Mucosa of rectum (tissue), 2 donors: ENCODE measurements at regions not wholly inside any gene's neighbourhood (a gene's known extent, or its start where the extent isn't known, plus 50 kb on each side); places are given as distances from the start of the nearest gene placed in this dataset.

Source experiments
- H3K27ac ChIP-seq, 2 donors: one replicate each; pipeline ENCODE4 v1.7.0; 2013; ENCODE audit warnings: inconsistent platforms in 2 of 2, low read depth in 2 of 2, low read length in 2 of 2
- H3K27me3 ChIP-seq, 2 donors: one replicate each; pipeline ENCODE4 v1.7.0; 2013; ENCODE audit warnings: low read length in 2 of 2; ENCODE audit not compliant: control insufficient read depth in 2 of 2, insufficient read depth in 2 of 2
- H3K36me3 ChIP-seq, 2 donors: one replicate each; pipeline ENCODE4 v1.7.0; 2013; ENCODE audit warnings: low read length in 2 of 2; ENCODE audit not compliant: control insufficient read depth in 2 of 2, insufficient read depth in 2 of 2
- H3K4me1 ChIP-seq, 2 donors: one replicate each; pipeline ENCODE4 v1.7.0; 2013; ENCODE audit warnings: low read length in 2 of 2, mild to moderate bottlenecking in 1 of 2; ENCODE audit not compliant: control insufficient read depth in 2 of 2, insufficient read depth in 2 of 2
- H3K4me3 ChIP-seq, 2 donors: one replicate each; pipeline ENCODE4 v1.7.0; 2013; ENCODE audit warnings: low read length in 2 of 2
- H3K9ac ChIP-seq, 2 donors: one replicate each; pipeline ENCODE4 v1.7.0; 2013; ENCODE audit warnings: low read length in 2 of 2, low read depth in 1 of 2, mild to moderate bottlenecking in 1 of 2
- H3K9me3 ChIP-seq, 2 donors: one replicate each; pipeline ENCODE4 v1.7.0; 2013; ENCODE audit warnings: low read length in 2 of 2; ENCODE audit not compliant: control insufficient read depth in 2 of 2
- donor health status: healthy.
- donor health status: Normal muscosa, but diverticular disease.

DNA sequence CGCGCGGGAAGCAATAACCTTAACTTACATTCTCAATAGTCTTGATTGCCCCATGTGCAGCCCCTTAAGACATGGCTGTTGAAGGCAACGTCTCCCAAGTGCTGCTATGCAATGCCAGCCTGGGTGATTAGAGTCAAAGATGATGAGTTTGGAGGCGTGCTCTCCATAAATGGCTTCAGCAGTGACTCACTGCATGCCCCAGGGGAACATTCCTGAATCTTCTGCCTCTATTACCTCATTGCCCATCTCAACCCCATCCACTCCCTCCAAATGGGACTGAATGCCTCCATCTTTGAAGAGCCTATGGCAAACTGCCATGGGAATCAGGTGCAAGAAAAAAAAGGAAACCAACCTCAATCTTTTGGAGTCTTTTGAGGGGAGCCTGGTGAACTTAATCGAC, 282.8 kb downstream of the SNX10 start:
- Histone ChIP-seq H3K36me3 (no peaks in the 10 kb centered on the region), H3K4me3 (no peak overlapping the region), H3K9ac (no peak overlapping the region), H3K4me1 (no peaks in the 10 kb centered on the region), H3K27me3 (no peaks in the 10 kb centered on the region), H3K27ac (no peak overlapping the region), H3K9me3 (no peaks in the 10 kb centered on the region)

DNA sequence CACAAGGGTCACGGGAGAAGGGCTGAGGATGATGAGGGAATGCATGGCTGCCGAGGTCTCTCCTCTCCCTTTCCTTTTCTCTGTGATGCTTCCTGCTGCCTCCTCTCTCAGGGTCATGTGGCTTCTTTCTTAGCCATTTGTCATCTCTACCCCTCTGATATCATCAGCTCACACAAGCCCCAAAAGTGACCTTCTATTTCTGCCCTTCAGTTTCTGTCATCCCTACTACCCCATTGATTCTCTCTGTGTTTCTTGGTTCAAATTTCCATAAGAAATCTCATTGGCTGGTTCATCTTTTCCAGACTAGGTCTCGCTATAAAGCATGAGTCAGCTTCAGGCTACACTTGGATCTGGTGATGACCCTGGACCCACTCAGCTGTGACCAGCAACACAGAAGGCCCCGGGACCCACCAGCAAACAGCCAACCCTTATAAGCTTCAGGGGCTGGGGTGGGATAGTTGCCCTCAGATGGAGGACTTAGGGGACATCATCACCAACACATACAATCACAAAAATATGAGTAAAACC, 284.3 kb downstream of the SKAP2 start:
- H3K9ac ChIP-seq: no peak overlapping the region
- no peak overlapping the region for H3K27ac ChIP-seq
- H3K27me3 ChIP-seq: peaks cover 2 to 4% of the 10 kb centered on the region in 2 donors
- H3K36me3 ChIP-seq: no peaks in the 10 kb centered on the region
- H3K4me3 ChIP-seq: no peak overlapping the region
- H3K9me3 ChIP-seq: no peaks in the 10 kb centered on the region
- H3K4me1 ChIP-seq: no peaks in the 10 kb centered on the region

DNA sequence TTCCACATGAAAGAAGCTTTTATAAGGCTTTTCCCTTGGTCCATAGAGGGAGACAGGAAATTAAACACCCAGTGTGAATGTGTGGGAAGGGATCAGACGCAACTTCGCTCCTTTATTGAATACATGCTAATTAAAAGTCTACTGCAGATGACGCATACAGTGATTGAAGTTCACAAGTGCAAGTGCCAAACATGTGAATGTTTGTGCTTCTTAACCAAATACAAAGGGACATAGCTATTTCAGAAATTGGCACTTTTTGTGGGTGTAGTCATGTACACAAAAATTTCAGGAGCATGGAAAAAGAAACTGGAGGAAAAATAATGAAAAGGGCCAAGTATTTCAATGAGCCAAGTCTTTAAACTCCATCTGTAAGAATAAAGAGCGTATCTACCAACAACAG, 283.7 kb downstream of the SKAP2 start:
- H3K27me3 ChIP-seq: peaks cover 2 to 4% of the 10 kb centered on the region in 2 donors
- H3K36me3 ChIP-seq: no peaks in the 10 kb centered on the region
- no peak overlapping the region for H3K9ac ChIP-seq
- H3K27ac ChIP-seq: no peak overlapping the region
- no peaks in the 10 kb centered on the region for H3K9me3 ChIP-seq
- H3K4me3 ChIP-seq: no peak overlapping the region
- H3K4me1 ChIP-seq: no peaks in the 10 kb centered on the region

DNA sequence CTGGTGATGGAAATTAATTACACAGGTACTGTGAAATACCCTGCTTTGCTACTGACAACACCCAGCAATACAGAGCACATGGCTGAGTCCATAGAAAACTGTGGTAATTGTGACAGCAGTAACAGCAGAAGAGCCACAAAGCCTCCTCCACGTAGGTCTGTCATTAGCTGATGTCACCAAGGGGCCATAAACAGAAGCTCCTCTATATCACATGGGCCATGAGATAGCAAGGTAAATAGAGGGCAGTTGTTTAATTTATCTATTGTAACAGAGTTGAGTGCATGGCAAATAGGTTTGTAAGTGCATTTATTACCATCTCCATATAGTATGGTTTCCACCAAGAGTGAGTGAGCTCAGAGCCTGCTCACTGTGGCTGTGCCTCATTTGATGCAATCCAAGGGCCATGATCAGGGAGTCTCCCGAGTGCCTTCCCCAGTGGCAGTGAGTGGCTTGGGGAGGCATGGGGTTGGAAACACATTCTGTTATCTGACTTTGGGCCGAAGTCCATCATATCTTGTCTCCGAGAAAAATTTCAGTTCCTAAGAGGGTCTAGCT, 281.2 kb downstream of the SKAP2 start:
- peaks cover 2 to 4% of the 10 kb centered on the region in 2 donors for H3K27me3 ChIP-seq
- no peaks in the 10 kb centered on the region for H3K9me3 ChIP-seq
- no peak overlapping the region for H3K9ac ChIP-seq
- no peaks in the 10 kb centered on the region for H3K4me1 ChIP-seq
- H3K4me3 ChIP-seq: no peak overlapping the region
- no peaks in the 10 kb centered on the region for H3K36me3 ChIP-seq
- H3K27ac ChIP-seq: no peak overlapping the region

DNA sequence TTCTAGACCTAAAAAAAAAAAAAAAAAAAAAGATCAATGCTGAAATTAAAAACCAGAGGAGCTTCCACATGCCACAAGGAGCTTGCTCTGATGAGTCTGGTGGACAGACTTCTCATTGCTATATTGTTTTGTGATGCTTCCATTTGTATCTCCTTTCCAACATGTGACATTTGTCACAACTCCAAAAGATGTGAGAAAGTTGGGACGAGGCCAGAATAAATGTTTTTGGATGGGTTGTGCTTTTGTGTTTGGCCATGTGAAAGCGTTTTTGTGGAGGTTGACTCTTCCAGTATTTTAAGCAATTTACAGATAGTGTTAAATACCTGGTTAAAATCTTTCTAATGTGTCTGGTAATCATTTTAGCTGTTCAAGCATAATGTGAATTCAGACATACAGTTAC, 280.1 kb downstream of the SKAP2 start:
- no peak overlapping the region for H3K4me3 ChIP-seq
- H3K27ac ChIP-seq: no peak overlapping the region
- no peaks in the 10 kb centered on the region for H3K36me3 ChIP-seq
- no peaks in the 10 kb centered on the region for H3K4me1 ChIP-seq
- no peak overlapping the region for H3K9ac ChIP-seq
- no peaks in the 10 kb centered on the region for H3K9me3 ChIP-seq
- peaks cover 2 to 4% of the 10 kb centered on the region in 2 donors for H3K27me3 ChIP-seq

DNA sequence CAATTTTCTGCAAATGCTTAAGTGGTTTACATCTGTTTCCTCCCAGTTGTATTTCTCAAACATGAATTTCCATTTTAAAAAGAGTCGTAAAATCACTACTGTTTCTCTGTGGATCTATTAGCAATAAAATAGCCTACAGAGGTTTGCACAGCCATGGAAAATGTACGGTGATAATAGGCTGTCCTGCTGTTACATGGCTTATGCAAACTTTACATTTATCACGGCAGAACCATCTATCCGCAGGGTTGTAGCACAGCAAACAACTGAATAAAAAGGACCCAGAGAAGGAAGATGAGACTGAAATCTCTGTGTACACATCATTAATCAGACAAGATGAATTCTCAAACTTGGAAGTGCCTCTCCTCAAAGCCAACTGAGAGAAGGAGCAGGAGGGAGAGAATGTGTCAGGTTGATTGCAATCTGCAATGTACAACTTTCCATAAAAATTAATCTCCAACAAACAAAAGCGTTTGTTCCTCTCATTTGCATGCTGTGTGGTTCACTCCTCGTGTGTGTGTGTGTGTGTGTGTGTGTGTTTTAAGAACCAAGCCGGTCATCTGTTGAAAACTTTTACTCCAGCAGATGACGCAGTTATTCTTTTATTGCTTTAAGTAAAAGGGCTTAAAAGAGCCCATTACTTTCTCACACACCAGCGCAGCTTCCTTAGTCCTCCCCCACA, 279.3 kb downstream of the SKAP2 start:
- Histone ChIP-seq H3K9me3 (no peaks in the 10 kb centered on the region), H3K4me1 (no peaks in the 10 kb centered on the region), H3K27ac (no peak overlapping the region), H3K36me3 (no peaks in the 10 kb centered on the region), H3K4me3 (no peak overlapping the region), H3K27me3 (peaks cover 2 to 4% of the 10 kb centered on the region in 2 donors), H3K9ac (no peak overlapping the region)

DNA sequence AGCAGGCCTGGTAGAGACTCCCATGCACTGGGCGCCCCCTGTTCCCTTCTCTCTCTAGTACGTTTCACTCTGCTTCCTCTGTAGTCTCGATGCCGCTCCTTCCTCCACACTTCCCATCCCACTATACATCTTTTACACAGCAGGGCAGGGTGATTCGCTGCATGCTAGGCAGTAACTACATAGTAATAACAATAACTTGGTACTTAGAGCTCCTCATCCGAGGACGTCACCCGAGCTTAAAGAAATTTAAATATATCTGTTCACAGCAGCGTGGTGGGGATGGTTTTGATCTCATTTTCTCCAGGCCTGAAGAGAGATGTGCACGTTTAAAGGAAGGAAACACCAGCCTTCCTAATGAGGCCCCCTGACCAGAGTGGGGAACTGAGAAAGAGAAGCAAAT, 276.9 kb downstream of the SKAP2 start:
- H3K4me1 ChIP-seq: no peaks in the 10 kb centered on the region
- H3K27ac ChIP-seq: no peak overlapping the region
- no peak overlapping the region for H3K9ac ChIP-seq
- H3K4me3 ChIP-seq: no peak overlapping the region
- H3K9me3 ChIP-seq: no peaks in the 10 kb centered on the region
- no peaks in the 10 kb centered on the region for H3K27me3 ChIP-seq
- H3K36me3 ChIP-seq: no peaks in the 10 kb centered on the region

DNA sequence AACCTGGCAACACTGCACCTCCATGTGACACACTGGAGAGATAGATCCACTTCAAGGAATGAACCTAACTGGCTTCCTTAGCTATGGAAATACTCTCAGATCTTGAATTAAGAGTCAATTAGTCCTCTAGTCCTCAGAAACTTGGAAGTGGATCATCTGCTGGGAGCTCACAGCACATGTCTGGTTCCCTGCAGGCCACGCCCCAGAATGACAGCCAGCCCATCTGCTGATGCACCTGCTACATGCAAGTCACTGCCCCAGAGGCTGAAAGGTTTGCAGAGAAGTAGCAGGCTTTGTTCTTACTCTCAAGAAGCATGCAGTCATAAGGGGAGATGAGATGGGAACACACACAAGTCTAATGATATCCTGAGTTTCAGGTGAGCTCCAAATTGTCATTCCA, 275.9 kb downstream of the SKAP2 start:
- Histone ChIP-seq H3K36me3 (no peaks in the 10 kb centered on the region), H3K27ac (no peak overlapping the region), H3K27me3 (no peaks in the 10 kb centered on the region), H3K4me3 (no peak overlapping the region), H3K9ac (no peak overlapping the region), H3K4me1 (no peaks in the 10 kb centered on the region), H3K9me3 (no peaks in the 10 kb centered on the region)

DNA sequence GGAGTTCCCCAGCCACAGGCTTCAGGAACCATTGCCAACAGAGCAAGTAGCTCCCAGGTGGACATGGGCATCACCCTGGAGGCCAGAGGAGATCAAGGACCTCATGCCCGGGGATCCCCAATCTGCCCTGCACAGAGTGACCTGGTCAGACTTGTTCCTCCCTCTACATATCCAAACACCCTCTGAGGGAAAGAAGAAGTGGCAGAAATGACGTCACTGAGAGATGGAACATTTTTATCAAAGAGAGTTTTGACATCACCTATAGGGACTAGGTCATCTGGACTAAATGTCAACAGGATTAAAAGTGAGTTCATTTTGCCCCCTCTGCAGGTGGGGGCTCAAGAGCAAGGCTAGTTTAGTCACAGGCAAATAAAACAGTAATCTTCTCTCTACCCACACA, 273.7 kb downstream of the SKAP2 start:
- H3K27me3 ChIP-seq: no peaks in the 10 kb centered on the region
- no peak overlapping the region for H3K9ac ChIP-seq
- H3K36me3 ChIP-seq: no peaks in the 10 kb centered on the region
- H3K9me3 ChIP-seq: no peaks in the 10 kb centered on the region
- no peak overlapping the region for H3K27ac ChIP-seq
- H3K4me1 ChIP-seq: no peaks in the 10 kb centered on the region
- H3K4me3 ChIP-seq: no peak overlapping the region

DNA sequence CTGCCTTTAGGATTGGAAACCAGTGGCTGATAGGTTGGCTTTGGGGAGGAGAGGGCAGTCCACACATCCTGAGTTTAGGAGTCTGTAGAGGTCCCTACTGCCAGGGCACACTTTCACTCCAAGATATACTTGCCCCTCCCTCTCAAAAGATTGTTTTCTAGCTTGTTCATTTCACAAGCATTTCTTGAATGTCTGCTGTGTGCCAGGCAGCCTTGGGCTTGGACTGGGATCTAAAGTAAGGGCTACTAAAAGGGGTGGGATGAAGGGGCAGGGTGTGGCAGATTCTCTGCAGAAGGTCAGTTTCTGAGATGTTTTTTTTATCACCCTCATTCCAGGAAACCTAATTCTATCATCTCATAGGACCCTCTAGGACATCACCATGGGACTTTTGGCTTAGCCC, 272.4 kb downstream of the SKAP2 start:
- Histone ChIP-seq H3K4me3 (no peak overlapping the region), H3K9ac (no peak overlapping the region), H3K36me3 (no peaks in the 10 kb centered on the region), H3K9me3 (no peaks in the 10 kb centered on the region), H3K4me1 (no peaks in the 10 kb centered on the region), H3K27me3 (no peaks in the 10 kb centered on the region), H3K27ac (no peak overlapping the region)
